ENCODE measurements at regions not wholly inside any gene's neighbourhood (a gene's known extent, or its start where the extent isn't known, plus 50 kb on each side); places are given as distances from the start of the nearest gene placed in this dataset.

GRCh38 chr6:98514796-98515195, 319.6 kb upstream of the POU3F2 start:
- SMC1A ChIA-PET (ENCODE audit: uncharacterized antibody, unreplicated experiment), result interaction anchor here (0.7 kb wide), 1 partner anchor 270 kb away, joined by 3 read pairs; no protein-coding TSS in a partner anchor

GRCh38 chr6:98516206-98516605, 318.2 kb upstream of the POU3F2 start:
- BruUV-seq (replicated peaks), result no TSS peak
- no peak for ATAC-seq
- intact Hi-C loops (cut with micrococcal nuclease; ENCODE audit: unreplicated experiment), result no loop called here
- no peak overlapping the region for H3K4me2 ChIP-seq (ENCODE audit: control insufficient read depth, insufficient read depth)
- H3K4me3 ChIP-seq, result no peak overlapping the region
- WGBS (ENCODE audit: insufficient coverage, insufficient replicate concordance, low lambda C conversion rate, missing lambda C conversion rate), result 55% methylated on average over 2 of the region's 2 CpGs
- no peaks in the 10 kb centered on the region for H3K79me2 ChIP-seq (ENCODE audit: control insufficient read depth, insufficient read depth, low read length)
- H3K36me3 ChIP-seq (ENCODE audit: control insufficient read depth in 2 of 2, insufficient read depth in 2 of 2, low read length in 1 of 2), result no peaks in the 10 kb centered on the region
- no peaks in the 10 kb centered on the region for H3K4me1 ChIP-seq (ENCODE audit: control insufficient read depth, insufficient read depth, low read length)
- ChIA-PET SMC1A (ENCODE audit: uncharacterized antibody, unreplicated experiment) (no interaction called here), RAD21 (ENCODE audit: unreplicated experiment) (no interaction called here), POLR2A (no interaction called here), CTCF (no interaction called here)
- H2AFZ ChIP-seq (ENCODE audit: control insufficient read depth, low read depth, low read length), result no peak overlapping the region
- no peak overlapping the region for H3K9ac ChIP-seq (ENCODE audit: control insufficient read depth, insufficient read depth, low read length)
- no peaks in the 10 kb centered on the region for H3K27me3 ChIP-seq (replicated peaks in 1 of 2; ENCODE audit: control insufficient read depth in 2 of 2, insufficient read depth in 2 of 2, low read length in 1 of 2)
- DNase-seq (ENCODE audit: low read depth, low spot score), result no peak
- no peaks in the 10 kb centered on the region for H3K9me3 ChIP-seq (replicated peaks; ENCODE audit: control insufficient read depth, insufficient read depth, low read length)
- TF ChIP-seq NR2C1 (IDR thresholded peaks at IDR 0.05) (no peak), TCF7 (IDR thresholded peaks at IDR 0.05; ENCODE audit: borderline replicate concordance) (no peak), ZNF384 (IDR thresholded peaks at IDR 0.05; ENCODE audit: borderline replicate concordance, low read depth, low read length) (no peak), POU2F2 (IDR thresholded peaks at IDR 0.05; ENCODE audit: borderline replicate concordance, low read depth, low read length) (no peak), ZNF622 (IDR thresholded peaks at IDR 0.05) (no peak)
- H3K27ac ChIP-seq (ENCODE audit: control insufficient read depth, insufficient read depth), result no peak overlapping the region
- in situ Hi-C loops (cut with MboI), result no loop called here
- no peak for FAIRE-seq
- no peaks in the 10 kb centered on the region for H4K20me1 ChIP-seq (ENCODE audit: control insufficient read depth, insufficient read depth)

More at GRCh38 chr6:98514796-98515195, 319.6 kb upstream of the POU3F2 start:
- BruUV-seq (replicated peaks), result no TSS peak
- Histone ChIP-seq H3K9me3 (replicated peaks; ENCODE audit: control insufficient read depth, insufficient read depth, low read length) (no peaks in the 10 kb centered on the region), H3K36me3 (ENCODE audit: control insufficient read depth in 2 of 2, insufficient read depth in 2 of 2, low read length in 1 of 2) (no peaks in the 10 kb centered on the region), H3K9ac (ENCODE audit: control insufficient read depth, insufficient read depth, low read length) (no peak overlapping the region), H3K27me3 (replicated peaks in 1 of 2; ENCODE audit: control insufficient read depth in 2 of 2, insufficient read depth in 2 of 2, low read length in 1 of 2) (no peaks in the 10 kb centered on the region), H3K27ac (ENCODE audit: control insufficient read depth, insufficient read depth) (no peak overlapping the region), H3K4me3 (no peak overlapping the region), H2AFZ (ENCODE audit: control insufficient read depth, low read depth, low read length) (no peak overlapping the region), H3K79me2 (ENCODE audit: control insufficient read depth, insufficient read depth, low read length) (no peaks in the 10 kb centered on the region), H4K20me1 (ENCODE audit: control insufficient read depth, insufficient read depth) (no peaks in the 10 kb centered on the region), H3K4me1 (ENCODE audit: control insufficient read depth, insufficient read depth, low read length) (no peaks in the 10 kb centered on the region), H3K4me2 (ENCODE audit: control insufficient read depth, insufficient read depth) (no peak overlapping the region)
- no peak for DNase-seq (ENCODE audit: low read depth, low spot score)
- POLR2A ChIA-PET, result interaction anchor here (0.6 kb wide), 1 partner anchor 357 kb away, joined by 3 read pairs; no protein-coding TSS in a partner anchor
- no peak for FAIRE-seq
- intact Hi-C loops (cut with micrococcal nuclease; ENCODE audit: unreplicated experiment) (no loop called here), in situ Hi-C loops (cut with MboI) (no loop called here)
- ATAC-seq, result no peak
- WGBS (ENCODE audit: insufficient coverage, insufficient replicate concordance, low lambda C conversion rate, missing lambda C conversion rate), result 100% methylated on average over 1 of the region's 1 CpG
- RAD21 ChIA-PET (ENCODE audit: unreplicated experiment), result no interaction called here
- CTCF ChIA-PET, result interaction anchor here (1.1 kb wide), 1 partner anchor 1017 kb away, joined by 3 read pairs; no protein-coding TSS in a partner anchor
- TF ChIP-seq GATAD2B (conservative IDR thresholded peaks at IDR 0.05; ENCODE audit: low read depth) (no peak), SMAD1 (IDR thresholded peaks at IDR 0.05; ENCODE audit: low read depth, partially characterized antibody) (no peak), IKZF1 (conservative IDR thresholded peaks at IDR 0.05) (no peak), ATF7 (IDR thresholded peaks at IDR 0.05; ENCODE audit: low read depth) (no peak), ZNF274 (IDR thresholded peaks at IDR 0.05; ENCODE audit: insufficient read depth, insufficient read length) (no peak), RBBP5 (conservative IDR thresholded peaks at IDR 0.05) (no peak)
- TF ChIP-seq, protein P1, sequence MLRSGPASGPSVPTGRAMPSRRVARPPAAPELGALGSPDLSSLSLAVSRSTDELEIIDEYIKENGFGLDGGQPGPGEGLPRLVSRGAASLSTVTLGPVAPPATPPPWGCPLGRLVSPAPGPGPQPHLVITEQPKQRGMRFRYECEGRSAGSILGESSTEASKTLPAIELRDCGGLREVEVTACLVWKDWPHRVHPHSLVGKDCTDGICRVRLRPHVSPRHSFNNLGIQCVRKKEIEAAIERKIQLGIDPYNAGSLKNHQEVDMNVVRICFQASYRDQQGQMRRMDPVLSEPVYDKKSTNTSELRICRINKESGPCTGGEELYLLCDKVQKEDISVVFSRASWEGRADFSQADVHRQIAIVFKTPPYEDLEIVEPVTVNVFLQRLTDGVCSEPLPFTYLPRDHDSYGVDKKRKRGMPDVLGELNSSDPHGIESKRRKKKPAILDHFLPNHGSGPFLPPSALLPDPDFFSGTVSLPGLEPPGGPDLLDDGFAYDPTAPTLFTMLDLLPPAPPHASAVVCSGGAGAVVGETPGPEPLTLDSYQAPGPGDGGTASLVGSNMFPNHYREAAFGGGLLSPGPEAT (IDR thresholded peaks at IDR 0.05; ENCODE audit: low read depth), result no peak

All from GM12878 (cell line).